ENCODE measurements at regions not wholly inside any gene's neighbourhood (a gene's known extent, or its start where the extent isn't known, plus 50 kb on each side); places are given as distances from the start of the nearest gene placed in this dataset.
A peak's percentile ranks its signal among the peaks of the same experiment; 100 is the strongest.

GRCh38 chr9:87792831-87793288 is 66.9 kb downstream of the CTSL start:
- Histone ChIP-seq H3K9me3 (no peaks in the 10 kb centered on the region), H3K4me1 (ENCODE audit: control insufficient read depth in 1 of 2, low read depth in 2 of 2) (no peaks in the 10 kb centered on the region), H3K27ac (peak overlapping the region in 1 of 2 donors; percentile 14), H3K4me3 (peak overlapping the region; percentile 13), H3K36me3 (no peaks in the 10 kb centered on the region), H3K27me3 (replicated peaks; ENCODE audit: insufficient read depth) (no peaks in the 10 kb centered on the region)
- peak; percentile 18 for DNase-seq (ENCODE audit: low spot score)
- TF ChIP-seq CTCF (IDR thresholded peaks at IDR 0.05) = no peak
- peak; percentile 17 for ATAC-seq (ENCODE audit: insufficient number of reproducible peaks, low FRiP score, low read depth)

GRCh38 chr9:87793292-87793691 is 67.4 kb downstream of the CTSL start:
- DNase-seq (ENCODE audit: low spot score) = no peak
- H3K9me3 ChIP-seq = no peaks in the 10 kb centered on the region
- peak overlapping the region; percentile 13 for H3K4me3 ChIP-seq
- no peaks in the 10 kb centered on the region for H3K27me3 ChIP-seq (replicated peaks; ENCODE audit: insufficient read depth)
- no peak for ATAC-seq (ENCODE audit: insufficient number of reproducible peaks, low FRiP score, low read depth)
- H3K36me3 ChIP-seq = no peaks in the 10 kb centered on the region
- no peak for TF ChIP-seq CTCF (IDR thresholded peaks at IDR 0.05)
- peak overlapping the region in 1 of 2 donors; percentile 14 for H3K27ac ChIP-seq
- H3K4me1 ChIP-seq (ENCODE audit: control insufficient read depth in 1 of 2, low read depth in 2 of 2) = no peaks in the 10 kb centered on the region

- H3K27ac ChIP-seq = no peak overlapping the region
- H3K4me1 ChIP-seq (ENCODE audit: control insufficient read depth in 1 of 2, low read depth in 2 of 2) = no peaks in the 10 kb centered on the region
- ATAC-seq (ENCODE audit: insufficient number of reproducible peaks, low FRiP score, low read depth) (no peak), DNase-seq (ENCODE audit: low spot score) (no peak)
- H3K9me3 ChIP-seq = no peaks in the 10 kb centered on the region
- no peaks in the 10 kb centered on the region for H3K27me3 ChIP-seq (replicated peaks; ENCODE audit: insufficient read depth)
- no peak for TF ChIP-seq CTCF (IDR thresholded peaks at IDR 0.05)
- H3K36me3 ChIP-seq = no peaks in the 10 kb centered on the region
- no peak overlapping the region for H3K4me3 ChIP-seq
Observed at GRCh38 chr9:87795178-87795577, 69.3 kb downstream of the CTSL start.

- Histone ChIP-seq H3K4me3 (no peak overlapping the region), H3K36me3 (no peaks in the 10 kb centered on the region), H3K4me1 (ENCODE audit: control insufficient read depth in 1 of 2, low read depth in 2 of 2) (no peaks in the 10 kb centered on the region), H3K27ac (no peak overlapping the region), H3K27me3 (replicated peaks; ENCODE audit: insufficient read depth) (no peaks in the 10 kb centered on the region), H3K9me3 (no peaks in the 10 kb centered on the region)
- no peak for DNase-seq (ENCODE audit: low spot score)
- TF ChIP-seq CTCF (IDR thresholded peaks at IDR 0.05) = no peak
- no peak for ATAC-seq (ENCODE audit: insufficient number of reproducible peaks, low FRiP score, low read depth)
Observed at GRCh38 chr9:87796196-87796595, 70.3 kb downstream of the CTSL start.

GRCh38 chr9:87798261-87798833 is 72.4 kb downstream of the CTSL start:
- no peak overlapping the region for H3K4me3 ChIP-seq
- TF ChIP-seq CTCF (IDR thresholded peaks at IDR 0.05) = no peak
- no peaks in the 10 kb centered on the region for H3K36me3 ChIP-seq
- H3K4me1 ChIP-seq (ENCODE audit: control insufficient read depth in 1 of 2, low read depth in 2 of 2) = no peaks in the 10 kb centered on the region
- H3K27ac ChIP-seq = no peak overlapping the region
- no peaks in the 10 kb centered on the region for H3K27me3 ChIP-seq (replicated peaks; ENCODE audit: insufficient read depth)
- DNase-seq (ENCODE audit: low spot score) (no peak), ATAC-seq (ENCODE audit: insufficient number of reproducible peaks, low FRiP score, low read depth) (no peak)
- no peaks in the 10 kb centered on the region for H3K9me3 ChIP-seq

All from thoracic aorta (tissue), 2 donors.